ENCODE measurements at regions not wholly inside any gene's neighbourhood (a gene's known extent, or its start where the extent isn't known, plus 50 kb on each side); places are given as distances from the start of the nearest gene placed in this dataset.
A peak's percentile ranks its signal among the peaks of the same experiment; 100 is the strongest.

DNA sequence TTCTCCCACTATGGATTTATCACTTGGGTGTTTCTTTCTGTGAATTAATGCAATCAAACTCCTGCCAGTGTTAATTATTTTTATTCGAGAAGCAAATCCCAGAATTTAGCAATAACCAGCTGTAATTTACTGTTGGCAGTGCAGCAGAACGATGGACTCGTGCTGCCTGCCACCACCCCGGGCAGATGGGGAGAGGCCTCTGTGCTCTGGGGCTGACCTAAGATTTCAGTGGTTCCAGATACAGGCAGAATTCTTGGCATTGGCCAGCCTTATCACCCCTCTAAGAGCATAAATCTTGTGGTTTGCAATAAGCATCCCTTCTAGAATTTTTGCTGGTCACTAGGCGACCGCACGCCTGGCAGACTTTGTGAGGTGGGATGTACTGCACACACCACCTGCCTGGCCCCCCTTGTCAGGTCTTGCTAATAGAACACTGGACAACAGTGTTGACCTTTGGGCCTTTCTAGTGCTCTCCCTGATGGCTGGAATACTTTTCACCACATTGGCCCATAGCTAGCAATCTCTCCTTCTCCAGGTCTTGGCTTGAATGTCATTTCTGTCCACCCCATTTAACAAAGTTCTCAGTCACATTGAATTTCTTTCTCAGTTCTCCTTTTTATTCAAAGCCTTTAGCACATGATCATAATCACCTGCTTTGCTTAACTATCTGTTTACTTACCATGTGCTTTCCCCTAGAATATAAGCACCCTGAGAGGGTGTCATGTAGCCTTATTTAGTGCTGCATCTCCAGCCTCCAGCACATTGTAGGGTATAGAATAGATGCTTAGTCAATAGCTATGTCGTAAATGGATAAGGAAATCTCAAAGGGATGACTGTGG is 122.1 kb upstream of the DYNLRB2 start:
- DNase-seq: no peak

DNA sequence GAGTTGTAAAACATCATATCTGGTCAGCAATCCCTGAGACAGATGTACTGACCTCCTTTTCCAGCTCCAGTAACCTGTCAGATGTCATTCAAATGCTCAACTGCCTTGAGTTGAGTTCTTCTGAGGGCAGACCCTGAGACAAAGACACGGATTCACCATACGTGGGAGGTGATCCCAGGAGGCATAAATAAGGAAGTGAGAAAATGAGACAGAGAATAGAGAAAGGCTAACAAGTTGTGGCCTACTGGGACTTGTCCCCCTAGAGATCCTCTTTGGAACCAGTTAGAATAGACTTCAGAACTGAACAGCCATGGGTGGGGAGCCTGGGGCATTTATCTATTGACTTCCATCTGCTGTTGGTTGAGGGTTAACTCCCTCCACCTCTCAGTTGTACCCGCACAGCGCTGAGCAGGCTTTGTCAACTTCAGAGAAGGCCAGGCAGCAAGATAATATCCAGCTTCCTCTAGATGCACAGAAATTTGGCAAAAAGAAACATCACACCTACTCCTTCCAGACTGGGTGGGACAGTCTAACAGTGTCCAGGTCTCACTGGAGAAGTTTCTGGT is 123.0 kb upstream of the DYNLRB2 start:
- no peak for DNase-seq

DNA sequence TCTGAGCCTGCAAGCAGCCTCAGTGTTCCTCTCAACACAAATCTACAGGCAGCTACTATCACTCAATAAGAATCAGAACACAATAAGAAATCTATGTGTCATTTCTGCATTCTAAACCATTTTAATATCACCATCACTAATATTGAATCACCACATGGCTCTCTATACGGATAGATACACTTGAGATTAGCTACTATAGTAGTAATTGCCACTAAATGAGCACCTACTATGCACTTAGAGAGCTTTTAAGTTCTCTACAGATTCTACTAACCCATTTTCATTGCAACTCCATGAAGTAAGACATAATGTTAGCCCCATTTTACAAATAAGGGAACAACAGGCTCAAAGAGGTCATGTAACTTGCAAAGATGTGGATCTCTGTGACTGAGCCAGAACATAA is 132.8 kb upstream of the DYNLRB2 start:
- DNase-seq: no peak

DNA sequence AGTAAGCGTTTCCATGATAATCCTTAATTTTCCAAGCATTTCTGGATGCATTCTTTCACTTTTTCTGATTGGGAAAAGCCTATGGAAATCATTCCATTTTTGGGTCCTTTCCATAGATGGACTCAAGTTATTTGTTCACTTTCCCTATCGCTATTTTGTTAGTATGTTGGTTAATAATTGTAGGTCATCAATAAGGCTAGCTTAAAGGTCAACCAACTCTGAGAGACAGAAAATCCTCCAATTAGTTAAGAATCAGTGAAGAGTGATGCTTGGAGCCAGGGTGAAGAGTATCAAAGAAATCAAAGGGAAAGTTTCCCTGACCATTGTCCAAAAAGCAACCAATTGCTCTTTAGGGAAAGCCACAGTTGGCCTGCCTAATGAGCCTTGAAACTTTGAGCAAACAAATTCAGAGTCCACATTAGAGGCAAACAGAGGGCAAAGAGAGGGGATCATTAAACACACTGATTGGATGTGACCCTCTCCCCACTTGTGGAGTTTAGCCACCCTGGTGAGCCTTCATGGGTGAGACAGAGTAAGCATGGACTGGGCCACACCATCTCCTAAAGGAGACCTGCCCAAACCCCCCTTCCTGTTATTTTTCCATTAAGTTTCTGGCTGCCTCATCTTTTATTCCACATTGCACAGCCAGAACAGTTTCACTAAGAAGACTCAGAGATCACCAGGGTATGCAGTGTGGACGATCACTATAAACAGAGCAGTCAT is 133.4 kb upstream of the DYNLRB2 start:
- no peak for DNase-seq

DNA sequence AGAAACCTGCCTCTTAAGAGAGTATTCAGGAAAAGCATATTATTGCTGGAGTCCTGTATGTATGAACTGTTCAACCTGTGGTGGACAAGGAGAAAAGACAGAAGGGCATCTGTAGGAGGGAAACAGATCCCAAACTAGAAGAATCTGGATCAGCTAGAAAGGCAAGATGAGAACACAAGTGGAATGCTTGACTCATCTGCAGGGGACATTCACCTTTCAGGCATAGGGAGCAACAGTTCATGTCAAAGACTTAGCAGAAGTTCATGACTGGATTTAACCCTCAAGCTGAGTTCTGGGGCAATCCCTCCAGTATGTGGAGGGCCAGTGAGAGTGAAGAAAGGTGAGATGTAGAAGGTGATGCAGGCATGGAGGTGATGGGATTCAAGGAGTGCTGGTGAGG is 135.9 kb upstream of the DYNLRB2 start:
- no peak for DNase-seq

DNA sequence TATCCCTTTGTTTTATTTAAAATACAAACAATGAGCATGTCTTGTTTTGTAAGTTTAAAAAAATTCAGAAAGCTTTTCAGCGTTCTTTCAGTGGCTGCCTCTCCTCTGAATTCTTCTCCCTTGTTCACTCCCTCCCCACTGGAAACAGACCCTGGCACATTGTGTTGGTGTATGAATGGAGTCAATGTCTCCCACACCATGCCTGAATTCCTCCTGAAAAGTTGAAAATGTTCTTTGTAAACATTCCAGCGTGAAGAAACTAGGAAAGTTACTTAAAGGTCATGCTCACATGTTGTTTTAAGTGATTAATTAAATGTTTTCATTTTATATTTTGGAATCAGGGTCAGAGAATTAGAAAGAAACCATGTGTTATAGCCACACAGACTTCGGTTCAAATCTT is 136.9 kb upstream of the DYNLRB2 start:
- no peak for DNase-seq

DNA sequence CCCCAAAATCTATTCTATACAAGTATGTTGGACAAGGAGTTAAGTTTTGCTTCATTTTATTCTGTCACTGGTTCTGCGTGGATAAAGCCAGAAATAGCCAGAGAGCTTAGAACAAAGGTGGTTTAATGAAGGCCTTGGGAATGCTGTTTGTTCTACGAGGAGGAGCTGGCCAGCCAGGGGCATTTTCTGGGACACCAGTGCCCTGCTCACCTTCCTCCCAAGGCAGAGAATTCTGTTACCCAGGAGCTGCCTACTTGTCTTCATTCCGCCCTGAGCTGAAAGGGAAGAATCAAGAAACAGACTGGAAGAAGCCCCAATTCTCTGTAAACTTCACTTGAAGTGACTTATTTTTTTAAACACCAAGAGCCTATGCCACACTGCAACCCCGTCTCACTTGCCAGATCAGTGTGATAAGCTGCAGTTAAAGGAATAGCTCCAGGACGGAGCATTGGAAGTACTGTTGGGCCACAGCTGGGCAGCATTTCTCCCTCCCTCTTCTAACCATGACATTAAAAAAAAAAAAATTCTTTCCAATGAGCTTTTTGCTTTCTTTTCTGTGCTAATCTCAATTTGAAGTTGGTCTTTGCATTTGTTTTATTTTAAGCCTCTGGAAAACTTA is 149.8 kb upstream of the DYNLRB2 start:
- DNase-seq: peak; percentile 11

DNA sequence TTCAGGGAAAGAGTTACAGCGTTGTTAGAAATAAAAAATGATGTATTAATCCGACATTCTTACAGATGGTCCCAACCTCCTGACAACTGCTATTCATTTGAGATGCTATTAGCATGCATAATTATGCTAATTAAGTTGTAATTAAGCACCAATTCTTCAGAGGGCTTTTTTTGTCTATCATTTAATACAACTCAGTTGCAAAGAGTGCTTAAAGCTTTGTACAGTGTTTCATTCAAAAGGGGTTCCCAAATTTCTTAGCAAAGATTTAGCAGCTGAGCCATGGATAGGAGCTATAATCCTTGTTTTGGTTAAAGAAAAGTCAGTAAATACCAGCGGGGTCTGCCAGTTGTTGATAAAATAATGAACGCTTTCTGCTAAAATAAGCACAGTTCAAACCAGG is 150.7 kb upstream of the DYNLRB2 start:
- DNase-seq: no peak

DNA sequence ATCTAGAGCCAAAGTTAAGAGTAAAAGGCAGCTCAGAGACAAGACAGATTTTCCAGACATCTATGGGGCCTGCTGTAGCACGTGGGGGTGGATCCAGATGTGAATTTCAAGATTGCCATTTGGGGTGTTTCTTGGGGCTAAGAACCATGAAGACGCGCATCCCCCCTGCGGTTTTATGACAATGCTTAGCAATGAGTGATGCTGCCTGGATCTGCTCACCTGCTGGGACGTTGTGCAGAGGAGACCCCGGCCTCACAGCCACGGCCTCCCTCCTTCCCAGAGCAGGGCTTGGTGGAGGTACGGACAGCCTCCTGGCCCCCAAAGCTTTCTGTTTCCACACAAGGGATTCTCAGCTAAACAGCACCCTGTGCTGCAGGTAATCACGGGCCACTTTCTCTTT is 151.5 kb upstream of the DYNLRB2 start:
- DNase-seq: no peak

DNA sequence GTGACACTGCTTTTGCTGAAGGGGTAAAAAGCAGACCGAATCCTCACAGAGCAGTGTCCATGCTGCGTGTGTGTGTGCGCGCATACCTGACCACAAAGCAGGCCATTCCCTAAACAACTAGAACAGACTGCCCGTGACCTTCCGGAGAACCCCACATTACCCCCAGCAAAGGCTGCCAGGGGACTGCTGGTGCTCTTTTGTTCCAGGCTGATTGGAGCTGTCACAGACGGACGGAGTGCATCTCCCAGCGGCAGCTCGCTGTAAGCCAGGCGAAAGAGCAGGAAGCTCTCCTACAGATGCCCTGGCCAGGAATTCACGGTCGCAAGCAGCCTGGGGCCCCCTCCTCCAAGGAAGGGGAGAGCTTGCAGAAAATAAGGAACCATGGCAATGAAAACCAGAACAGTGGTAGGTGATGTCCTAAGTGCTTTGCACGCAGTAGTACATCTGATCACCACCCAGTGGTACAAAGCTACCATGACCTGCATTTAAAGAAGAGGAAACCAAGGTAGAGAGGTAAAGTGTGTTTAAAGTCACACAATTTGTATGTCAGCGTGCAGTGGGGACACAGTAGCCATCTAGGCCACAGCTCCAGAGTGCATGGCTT is 153.4 kb upstream of the DYNLRB2 start:
- no peak for DNase-seq

DNA sequence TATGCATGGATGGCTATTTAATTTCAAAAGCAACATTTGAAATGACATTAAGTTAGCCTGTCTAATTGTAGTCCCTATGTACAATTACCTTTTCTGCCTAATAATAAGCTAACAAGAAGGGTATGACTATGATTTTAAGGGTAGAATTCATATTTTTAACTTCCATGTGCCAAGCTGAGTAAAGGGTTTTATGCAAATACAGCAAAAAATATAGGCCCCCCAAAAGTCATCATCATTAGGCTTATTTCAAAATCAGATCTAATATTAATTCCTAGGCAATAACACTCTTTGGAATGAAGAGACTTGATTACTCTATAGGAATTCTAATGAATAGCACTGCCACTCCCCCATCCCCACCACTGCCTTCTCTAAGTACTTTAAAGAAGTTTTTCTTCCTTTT is 155.9 kb upstream of the DYNLRB2 start:
- no peak for DNase-seq

DNA sequence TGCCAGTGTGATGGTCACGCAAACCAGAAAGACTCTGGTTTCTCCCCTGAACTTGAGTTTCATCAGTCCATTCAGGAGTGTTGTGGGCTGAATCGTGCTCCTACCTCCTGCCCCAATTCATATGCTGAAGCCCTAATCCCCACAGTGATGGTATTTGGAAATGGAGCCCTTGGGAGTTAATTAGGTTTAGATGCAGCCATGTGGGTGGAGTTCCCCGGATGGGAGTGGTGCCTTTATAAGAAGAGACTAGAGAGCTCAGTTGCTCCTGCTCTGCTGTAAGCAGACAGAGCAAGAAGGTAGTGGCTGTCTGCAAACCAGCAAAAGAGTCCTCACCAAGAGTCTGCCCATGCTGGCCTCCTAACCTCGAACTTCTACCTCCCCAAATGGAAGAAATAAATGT is 160.3 kb upstream of the DYNLRB2 start:
- DNase-seq: no peak

DNA sequence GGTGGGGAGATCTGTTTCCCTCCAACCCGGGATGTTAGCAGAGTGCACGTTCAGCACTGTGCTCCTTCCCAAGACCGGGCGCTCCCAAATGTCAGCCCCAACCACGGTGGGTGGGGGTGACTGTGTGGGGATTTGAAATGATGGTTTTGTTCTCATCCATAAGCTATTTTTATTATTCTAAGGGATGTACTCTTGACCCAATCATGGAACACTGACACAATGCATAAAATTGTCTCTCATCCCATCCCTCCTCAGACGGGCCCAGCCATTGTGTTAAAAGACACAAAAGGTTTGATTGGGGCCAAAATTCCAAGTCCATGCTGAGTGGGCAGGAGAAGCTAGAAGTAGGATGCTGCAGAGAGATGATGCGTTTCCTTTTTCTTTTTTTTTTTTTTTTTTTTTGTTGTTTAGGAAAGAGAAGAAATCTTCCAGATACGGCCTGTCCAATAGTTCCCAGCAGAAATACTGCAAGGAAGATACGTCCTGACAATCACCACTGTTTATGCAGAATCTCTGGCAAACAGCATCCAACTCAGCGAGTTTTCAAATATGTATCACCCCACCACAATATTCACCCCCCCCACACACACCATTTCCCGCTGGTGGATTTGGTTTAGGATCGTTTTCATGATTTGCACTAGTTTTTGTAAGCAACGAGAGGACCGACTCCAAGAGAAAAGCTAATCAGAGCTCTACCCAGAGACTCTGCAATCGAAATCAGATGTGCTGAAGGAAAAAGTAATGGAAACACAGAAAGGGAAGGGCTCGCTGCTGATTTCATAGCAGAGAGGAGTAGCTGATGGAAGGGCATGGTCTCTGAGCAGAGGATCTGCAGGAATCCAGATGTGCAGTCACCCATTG is 163.5 kb upstream of the DYNLRB2 start:
- no peak for DNase-seq

DNA sequence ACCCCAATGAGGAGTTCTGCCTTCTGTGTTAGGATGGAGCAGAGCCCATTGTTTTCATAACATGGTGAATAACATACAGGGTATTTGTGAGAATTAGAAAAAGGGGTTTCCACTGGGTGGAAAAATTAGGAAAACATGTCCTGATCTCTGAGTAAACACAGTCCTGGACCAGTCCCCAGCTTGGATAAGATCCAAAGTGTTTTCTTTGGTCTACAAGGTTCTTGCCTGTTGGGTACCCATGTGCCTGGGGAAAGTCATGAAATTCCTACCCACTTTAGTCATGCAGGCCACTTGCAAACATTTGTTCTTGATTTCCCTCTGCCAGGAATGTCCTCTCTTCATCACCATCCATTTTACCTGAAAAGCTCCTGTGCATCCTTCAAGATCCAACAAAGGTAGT is 164.8 kb upstream of the DYNLRB2 start:
- no peak for DNase-seq

DNA sequence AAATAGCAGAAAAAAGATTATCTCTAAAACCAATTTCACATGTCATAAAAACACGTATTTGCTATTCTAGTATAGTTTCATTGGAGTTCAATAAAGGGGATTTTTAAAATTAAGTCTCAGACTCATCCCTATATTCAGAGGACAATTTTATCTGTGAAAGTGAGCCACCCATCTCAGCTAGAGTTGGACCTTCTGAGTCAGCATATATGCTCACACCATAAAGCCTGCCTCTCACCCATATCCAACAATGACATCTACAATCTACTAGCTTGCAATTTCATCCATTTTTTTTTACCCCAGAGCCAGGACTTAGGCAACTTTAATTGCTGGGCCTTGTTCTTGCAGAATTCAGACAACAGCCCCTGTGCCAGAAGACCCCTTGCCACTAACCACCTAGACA is 165.3 kb upstream of the DYNLRB2 start:
- no peak for DNase-seq

DNA sequence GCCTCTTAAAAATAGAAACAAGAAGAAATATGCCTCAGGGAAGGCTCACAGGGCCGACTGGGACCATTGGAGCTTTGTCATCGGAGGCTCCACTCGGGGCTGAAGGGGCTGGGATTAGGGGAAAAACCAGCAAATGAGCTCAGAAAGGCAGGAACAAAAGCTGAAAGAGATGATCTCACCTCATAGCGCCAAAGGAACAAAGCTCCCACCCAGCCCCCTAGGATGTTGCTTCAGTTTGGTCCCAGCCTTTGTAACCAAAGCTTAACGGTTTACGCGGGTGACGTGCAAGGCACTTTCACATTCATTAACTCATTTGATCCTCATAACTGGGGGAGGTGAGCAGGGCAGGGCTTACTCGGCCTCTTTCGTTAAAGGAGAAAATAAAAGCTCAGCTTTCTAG is 168.5 kb upstream of the DYNLRB2 start:
- DNase-seq: no peak

DNA sequence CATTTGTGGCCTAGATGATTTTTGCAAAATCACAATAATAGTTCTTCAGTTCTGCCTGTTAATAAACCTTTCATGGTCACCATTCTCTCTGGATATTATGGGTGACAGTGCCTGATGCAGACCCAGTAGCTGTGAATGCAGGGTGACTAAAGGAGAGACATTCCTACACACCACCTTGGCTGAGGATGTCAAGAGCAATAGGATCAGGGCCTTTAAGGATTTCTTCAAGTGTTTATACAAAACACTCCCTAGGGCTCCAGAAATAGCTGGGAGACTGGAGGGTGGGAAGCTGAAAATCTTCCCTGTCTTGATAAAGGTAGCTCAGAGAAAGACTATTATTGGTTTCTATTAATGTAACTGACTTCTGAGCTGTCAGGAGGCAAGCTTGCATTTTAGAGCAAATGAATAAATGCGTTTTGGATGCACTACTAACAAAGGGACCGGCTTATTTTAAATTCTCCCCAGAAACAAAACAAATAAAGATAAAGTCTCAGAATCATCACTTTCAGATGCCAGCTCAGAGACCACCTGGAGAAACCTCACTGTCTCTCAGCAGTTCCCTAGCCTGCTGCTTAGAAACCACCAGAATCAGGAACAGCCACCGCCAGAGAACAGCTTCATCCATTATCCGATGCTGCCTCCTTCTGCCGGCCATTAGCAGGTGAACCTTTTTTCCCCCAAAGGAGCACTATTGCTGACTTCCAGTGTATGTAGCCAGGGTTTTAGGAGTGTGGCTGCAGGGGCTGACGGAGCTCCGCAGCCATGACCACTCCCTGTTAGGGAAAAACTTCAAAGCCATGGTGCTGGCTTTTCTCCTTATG is 171.4 kb upstream of the DYNLRB2 start:
- DNase-seq: peak; percentile 42

DNA sequence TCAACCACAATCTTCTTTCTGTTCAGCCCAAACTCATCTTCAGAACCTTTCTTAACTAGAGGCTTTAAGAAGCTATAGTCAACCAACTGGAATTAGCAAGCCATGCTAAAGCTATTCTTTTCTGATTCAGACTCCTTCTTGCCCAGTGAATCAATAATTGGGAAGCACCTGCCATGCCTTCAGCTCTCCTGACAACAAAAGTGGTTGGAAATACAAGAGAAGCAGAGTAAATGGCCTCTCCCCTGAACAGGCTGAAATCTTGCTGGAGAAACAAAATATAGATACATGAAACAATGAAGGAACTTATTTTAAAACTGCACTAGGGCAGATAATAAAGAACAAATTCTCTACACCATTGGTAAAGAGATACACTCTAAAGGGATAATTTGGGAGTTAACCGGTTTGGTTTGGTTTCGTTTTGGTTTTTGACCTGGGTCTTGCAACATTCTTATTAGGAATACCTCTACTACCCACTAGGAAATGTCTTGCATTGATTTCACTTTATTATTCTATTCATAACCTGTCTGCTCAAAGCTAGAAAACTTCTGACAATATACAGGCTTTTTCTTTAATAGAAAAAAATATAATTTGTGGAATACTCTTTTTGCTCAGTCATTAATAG is 173.6 kb upstream of the DYNLRB2 start:
- no peak for DNase-seq

DNA sequence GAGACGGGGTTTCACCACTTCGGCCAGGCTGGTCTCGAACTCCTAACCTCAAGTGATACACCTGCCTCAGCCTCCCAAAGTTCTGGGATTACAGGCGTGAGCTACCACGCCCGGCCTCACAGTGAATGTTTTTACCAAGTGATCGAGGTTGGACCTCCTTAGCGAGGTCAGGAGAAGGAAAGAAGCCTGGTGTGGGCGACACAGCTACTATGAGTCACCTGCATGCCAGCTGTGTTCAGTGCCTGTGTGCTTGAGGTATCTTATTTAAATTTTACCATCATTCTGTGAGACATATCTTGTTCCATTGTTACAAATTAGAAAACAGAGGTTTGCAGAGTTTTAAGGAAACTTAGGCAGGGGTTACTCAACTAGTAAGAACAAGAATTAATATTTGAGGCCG is 174.8 kb upstream of the DYNLRB2 start:
- no peak for DNase-seq

DNA sequence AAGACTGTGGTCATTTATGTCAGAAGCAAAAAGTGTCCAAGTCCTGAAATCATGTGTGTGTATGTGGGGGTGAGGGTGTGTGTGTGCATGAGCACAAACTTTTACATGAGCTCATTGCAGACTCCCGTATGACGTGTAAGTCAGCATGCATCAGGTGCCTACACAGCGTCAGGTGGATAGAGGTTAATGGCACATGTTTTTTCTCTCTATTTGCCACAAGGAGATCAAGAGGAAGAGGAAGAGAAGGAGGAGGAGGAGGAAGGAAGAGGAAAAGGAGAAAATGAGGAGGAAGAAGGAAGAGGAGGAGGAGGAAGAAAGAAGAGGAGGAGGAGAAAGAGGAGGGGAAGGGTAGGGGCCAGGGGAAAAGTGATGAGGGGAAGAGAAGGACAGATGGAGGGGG is 178.0 kb upstream of the DYNLRB2 start:
- no peak for DNase-seq

DNA sequence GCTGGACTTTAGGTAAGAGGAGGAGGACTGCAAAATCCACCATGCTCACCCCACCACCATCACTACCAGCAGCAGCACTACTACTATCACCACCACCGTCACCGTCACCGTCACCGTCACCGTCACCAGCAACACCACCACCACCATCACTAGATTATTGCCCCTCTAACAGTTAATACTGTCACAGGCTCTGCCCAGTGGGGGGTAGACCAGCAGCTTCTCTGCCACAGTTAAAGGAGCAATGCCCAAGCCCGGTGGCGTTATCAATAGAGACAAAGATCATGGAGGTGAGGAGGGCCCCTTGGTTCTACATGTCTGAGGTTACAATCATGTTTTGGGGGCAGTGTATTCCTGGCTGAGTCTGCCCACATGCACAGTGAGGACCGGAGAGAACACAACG is 184.4 kb upstream of the DYNLRB2 start:
- no peak for DNase-seq

All from midbrain (tissue), 1 donor.